ENCODE measurements at regions not wholly inside any gene's neighbourhood (a gene's known extent, or its start where the extent isn't known, plus 50 kb on each side); places are given as distances from the start of the nearest gene placed in this dataset.
"Not testable (repeated sequence)": the region's sequence is repeated elsewhere in the genome, so short reads cannot be mapped to it uniquely, and the experiment has no call there.

GRCh38 chr4:84286048-84286447, 213.0 kb downstream of the NKX6-1 start:
- no peak for DNase-seq (ENCODE audit: low read depth, low spot score)

GRCh38 chr4:84279678-84280077, 219.4 kb downstream of the NKX6-1 start:
- DNase-seq (ENCODE audit: low read depth, low spot score): no peak

GRCh38 chr4:84277923-84278322, 221.2 kb downstream of the NKX6-1 start:
- DNase-seq (ENCODE audit: low read depth, low spot score): no peak

- DNase-seq (ENCODE audit: low read depth, low spot score): no peak
These were observed 222.3 kb downstream of the NKX6-1 start for GRCh38 chr4:84276752-84277151.

DNA sequence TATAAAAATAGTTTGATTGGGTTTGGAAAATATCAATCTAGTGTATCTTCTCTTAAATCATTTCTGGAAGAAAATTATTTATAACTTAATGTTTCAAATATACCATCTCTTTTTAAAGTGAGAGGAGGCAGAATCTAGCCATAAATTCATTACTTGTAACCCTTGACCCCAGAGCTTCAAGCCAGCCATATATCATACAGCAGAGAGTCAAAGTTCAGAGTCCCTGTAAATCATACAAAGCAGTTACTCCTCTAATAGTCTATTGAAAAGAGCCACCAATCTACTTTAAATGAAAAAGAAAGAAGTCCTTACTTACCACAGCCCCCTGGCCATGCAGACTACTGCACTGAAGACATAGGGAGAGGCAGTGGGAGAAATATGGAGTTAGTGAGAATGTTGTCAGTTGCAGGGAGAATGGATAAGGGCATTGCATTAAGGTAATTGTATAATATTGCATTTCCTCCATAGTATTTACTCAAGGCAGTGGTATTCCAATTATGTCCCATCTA, 229.5 kb downstream of the NKX6-1 start:
- no peak for DNase-seq (ENCODE audit: low read depth, low spot score)

GRCh38 chr4:84264652-84265051, 234.4 kb downstream of the NKX6-1 start:
- DNase-seq (ENCODE audit: low read depth, low spot score): no peak

GRCh38 chr4:84263415-84263814, 235.7 kb downstream of the NKX6-1 start:
- no peak for DNase-seq (ENCODE audit: low read depth, low spot score)

DNA sequence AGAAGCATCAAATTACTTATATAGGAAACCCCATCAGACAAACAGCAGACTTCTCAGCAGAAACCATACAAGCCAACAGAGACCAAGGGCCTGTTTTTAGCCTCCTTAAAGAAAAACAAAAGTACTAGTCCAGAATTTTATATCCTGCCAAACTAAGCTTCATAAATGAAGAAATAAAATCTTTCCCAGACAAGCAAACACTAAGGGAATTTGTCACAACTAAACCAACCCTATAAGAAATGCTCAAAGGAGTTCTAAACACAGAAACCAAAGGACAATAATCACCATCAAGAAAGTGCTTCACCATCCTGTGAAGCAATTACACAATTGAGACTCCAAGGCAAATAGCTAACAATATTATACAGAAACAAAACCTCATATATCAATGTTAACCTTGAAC, 238.6 kb downstream of the NKX6-1 start:
- no peak for DNase-seq (ENCODE audit: low read depth, low spot score)

GRCh38 chr4:84258905-84259830, 239.9 kb downstream of the NKX6-1 start:
- DNase-seq (ENCODE audit: low read depth, low spot score): peak; percentile 1

DNA sequence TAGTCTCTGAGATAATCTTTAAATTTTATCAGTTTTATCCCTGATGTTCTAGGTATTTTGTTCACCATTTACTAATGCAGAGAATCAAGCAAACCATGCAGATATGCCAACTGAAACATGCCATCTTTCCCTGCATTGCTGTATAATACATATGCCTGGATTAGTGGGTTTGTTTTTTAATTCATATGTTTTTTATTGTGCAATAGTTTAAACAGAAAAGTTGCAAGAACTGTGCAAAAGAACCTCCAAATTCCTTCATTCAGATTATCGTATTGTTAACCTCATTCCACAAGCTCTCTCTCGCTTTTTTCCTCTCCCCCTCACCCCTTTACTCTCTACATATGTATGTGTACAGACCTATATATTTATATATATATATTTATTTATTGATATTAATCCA, 244.6 kb downstream of the NKX6-1 start:
- no peak for DNase-seq (ENCODE audit: low read depth, low spot score)

- DNase-seq (ENCODE audit: low read depth, low spot score): no peak
These were observed 249.6 kb downstream of the NKX6-1 start for GRCh38 chr4:84249521-84249920.

GRCh38 chr4:84245042-84245441, 254.1 kb downstream of the NKX6-1 start:
- DNase-seq (ENCODE audit: low read depth, low spot score): not testable (repeated sequence)

DNA sequence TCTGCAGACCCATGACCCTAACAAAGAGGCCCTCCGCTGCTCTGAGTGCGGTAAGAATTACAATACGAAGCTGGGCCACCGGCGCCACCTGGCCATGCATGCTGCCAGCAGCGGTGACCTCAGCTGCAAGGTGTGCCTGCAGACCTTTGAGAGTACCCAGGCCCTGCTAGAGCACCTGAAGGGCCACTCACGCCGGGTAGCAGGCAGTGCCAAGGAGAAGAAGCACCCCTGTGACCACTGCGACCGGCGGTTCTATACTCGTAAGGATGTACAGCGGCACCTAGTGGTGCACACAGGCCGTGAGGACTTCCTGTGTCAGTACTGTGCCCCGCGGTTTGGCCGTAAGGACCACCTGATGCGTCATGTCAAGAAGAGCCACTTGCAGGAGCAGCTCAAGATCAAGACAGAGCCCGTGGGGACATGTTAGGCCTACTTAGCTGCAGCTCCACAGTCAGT, 254.7 kb downstream of the NKX6-1 start:
- DNase-seq (ENCODE audit: low read depth, low spot score): not testable (repeated sequence)

- DNase-seq (ENCODE audit: low read depth, low spot score): no peak
These were observed 255.4 kb downstream of the NKX6-1 start for GRCh38 chr4:84243685-84244084.

DNA sequence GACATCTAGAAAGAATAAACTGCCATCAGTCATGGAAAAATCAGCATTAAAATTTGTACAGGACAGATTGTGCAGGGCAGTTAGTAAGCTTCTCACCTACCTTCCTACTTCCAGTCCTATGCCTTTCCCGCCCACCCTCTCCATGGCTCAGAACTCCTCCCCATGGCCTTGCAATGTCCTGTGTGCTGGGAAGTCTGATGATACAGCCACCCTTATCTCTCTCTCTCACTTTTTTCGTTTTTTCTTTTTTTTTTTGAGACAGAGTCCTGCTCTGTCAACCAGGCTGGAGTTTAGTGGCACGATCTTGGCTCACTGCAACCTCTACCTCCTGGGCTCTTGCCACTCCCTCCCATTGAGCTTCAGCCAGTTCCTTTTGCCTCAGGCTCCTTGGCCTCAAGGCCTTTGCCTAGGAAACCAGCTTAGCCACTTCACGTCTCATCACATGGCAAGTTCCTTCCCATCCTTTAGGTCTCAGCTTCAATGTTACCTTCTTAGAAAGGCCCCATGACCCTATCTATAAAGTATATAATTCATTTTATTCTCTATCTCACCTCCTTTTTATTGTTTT, 259.7 kb downstream of the NKX6-1 start:
- no peak for DNase-seq (ENCODE audit: low read depth, low spot score)

- peak; percentile 13 for DNase-seq (ENCODE audit: low read depth, low spot score)
These were observed 260.6 kb downstream of the NKX6-1 start for GRCh38 chr4:84238247-84239090.

- DNase-seq (ENCODE audit: low read depth, low spot score): no peak
These were observed 262.1 kb downstream of the NKX6-1 start for GRCh38 chr4:84237008-84237407.

- no peak for DNase-seq (ENCODE audit: low read depth, low spot score)
These were observed 263.8 kb downstream of the NKX6-1 start for GRCh38 chr4:84235126-84235944.

GRCh38 chr4:84232309-84233095, 266.6 kb downstream of the NKX6-1 start:
- no peak for DNase-seq (ENCODE audit: low read depth, low spot score)

DNA sequence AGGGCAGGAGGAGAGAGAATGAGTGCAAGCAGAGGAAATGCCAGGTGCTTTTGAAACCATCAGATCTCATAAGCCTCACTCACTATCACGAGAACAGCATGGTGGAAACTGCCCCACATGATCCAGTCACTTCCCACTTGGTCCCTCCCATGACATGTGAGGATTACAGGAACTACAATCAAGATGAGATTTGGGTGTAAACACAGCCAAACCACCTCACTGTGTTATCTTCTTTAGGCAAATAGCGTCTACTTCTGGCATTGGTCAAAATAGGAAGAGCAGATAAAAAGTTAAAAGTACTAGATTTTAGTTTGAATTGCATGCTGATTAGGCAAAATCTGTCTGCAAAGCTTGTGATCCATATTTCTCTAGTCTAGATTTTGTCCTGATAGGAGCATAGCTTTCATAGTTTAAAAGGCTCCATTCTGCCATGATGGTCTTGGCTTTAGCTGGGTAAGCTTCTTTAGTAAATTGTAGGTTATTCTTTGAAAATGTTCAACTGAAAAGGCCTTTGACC, 267.5 kb downstream of the NKX6-1 start:
- no peak for DNase-seq (ENCODE audit: low read depth, low spot score)

Measured in smooth muscle cell of the brain vasculature (primary cell).